BE2C (cell line): ENCODE measurements at regions not wholly inside any gene's neighbourhood (a gene's known extent, or its start where the extent isn't known, plus 50 kb on each side); places are given as distances from the start of the nearest gene placed in this dataset.

Experiments used
- DNase-seq: peaks from one replicate; pipeline ENCODE4 v3.0.0-alpha.2; 2020
- H3K27me3 ChIP-seq: fragments of 250-450 bp; sonication (Bioruptor Pico); 2 replicates; pipeline ENCODE4 v1.5.1; 2020; ENCODE audit warnings: mild to moderate bottlenecking
- H3K36me3 ChIP-seq: fragments of 250-450 bp; sonication (Bioruptor Pico); 2 replicates; pipeline ENCODE4 v1.5.1; 2020; ENCODE audit warnings: mild to moderate bottlenecking
- H3K4me1 ChIP-seq: fragments of 250-450 bp; sonication (Bioruptor Pico); 2 replicates; pipeline ENCODE4 v1.5.1; 2020
- H3K4me3 ChIP-seq: 2 replicates; pipeline ENCODE4 v1.5.1; 2011; ENCODE audit warnings: low read depth, low read length
- H3K9me3 ChIP-seq: fragments of 250-450 bp; sonication (Bioruptor Pico); 2 replicates; pipeline ENCODE4 v1.5.1; 2020
- CTCF ChIP-seq: IDR thresholded peaks from 2 replicates; pipeline ENCODE4 v1.5.1; 2012; ENCODE audit warnings: mild to moderate bottlenecking, low read depth, low read length

- no peak for TF ChIP-seq CTCF
- Histone ChIP-seq H3K4me3 (no peak overlapping the region), H3K27me3 (no peaks in the 10 kb centered on the region), H3K4me1 (no peaks in the 10 kb centered on the region), H3K9me3 (no peaks in the 10 kb centered on the region), H3K36me3 (no peaks in the 10 kb centered on the region)
- no peak for DNase-seq
These were observed 90.9 kb downstream of the LRRC30 start for GRCh38 chr18:7321831-7322230.

- Histone ChIP-seq H3K9me3 (no peaks in the 10 kb centered on the region), H3K4me3 (no peak overlapping the region), H3K4me1 (no peaks in the 10 kb centered on the region), H3K36me3 (no peaks in the 10 kb centered on the region), H3K27me3 (no peaks in the 10 kb centered on the region)
- no peak for DNase-seq
- TF ChIP-seq CTCF = no peak
These were observed 92.1 kb downstream of the LRRC30 start for GRCh38 chr18:7322817-7323485.

GRCh38 chr18:7325126-7325430 is 94.2 kb downstream of the LRRC30 start:
- Histone ChIP-seq H3K27me3 (no peaks in the 10 kb centered on the region), H3K36me3 (no peaks in the 10 kb centered on the region), H3K4me3 (no peak overlapping the region), H3K4me1 (no peaks in the 10 kb centered on the region), H3K9me3 (no peaks in the 10 kb centered on the region)
- no peak for TF ChIP-seq CTCF
- no peak for DNase-seq

GRCh38 chr18:7329016-7329415 is 98.1 kb downstream of the LRRC30 start:
- TF ChIP-seq CTCF = no peak
- no peak for DNase-seq
- Histone ChIP-seq H3K27me3 (no peaks in the 10 kb centered on the region), H3K9me3 (no peaks in the 10 kb centered on the region), H3K4me3 (no peak overlapping the region), H3K36me3 (no peaks in the 10 kb centered on the region), H3K4me1 (no peaks in the 10 kb centered on the region)

GRCh38 chr18:7332452-7332851 is 101.6 kb downstream of the LRRC30 start:
- Histone ChIP-seq H3K36me3 (no peaks in the 10 kb centered on the region), H3K4me1 (no peaks in the 10 kb centered on the region)

More at GRCh38 chr18:7332452-7332851, 101.6 kb downstream of the LRRC30 start:
- TF ChIP-seq CTCF = no peak
- H3K27me3 ChIP-seq = no peaks in the 10 kb centered on the region
- H3K9me3 ChIP-seq = no peaks in the 10 kb centered on the region
- H3K4me3 ChIP-seq = no peak overlapping the region
- DNase-seq = no peak
